Mesothelial cell of epicardium (in vitro differentiated cells): ENCODE measurements at regions not wholly inside any gene's neighbourhood (a gene's known extent, or its start where the extent isn't known, plus 50 kb on each side); places are given as distances from the start of the nearest gene placed in this dataset.

Experiments used
- DNase-seq, 2 experiments: peaks; one replicate each; pipeline ENCODE4 v3.0.0; 2021; ENCODE audit warnings: low spot score in 2 of 2; ENCODE audit not compliant: unreplicated experiment in 2 of 2
- H3K27ac Mint-ChIP-seq: 2 replicates; pipeline ENCODE4 v1.8.0; 2021; ENCODE audit warnings: mixed read lengths
- H3K27me3 Mint-ChIP-seq: 2 replicates; pipeline ENCODE4 v1.8.0; 2021; ENCODE audit warnings: low read depth, mixed read lengths
- H3K36me3 Mint-ChIP-seq: 2 replicates; pipeline ENCODE4 v1.8.0; 2021; ENCODE audit warnings: mixed read lengths
- H3K4me1 Mint-ChIP-seq: 2 replicates; pipeline ENCODE4 v1.8.0; 2021; ENCODE audit warnings: mixed read lengths
- H3K4me3 Mint-ChIP-seq: 2 replicates; pipeline ENCODE4 v1.8.0; 2021; ENCODE audit warnings: mild to moderate bottlenecking, moderate library complexity, mixed read lengths
- H3K9me3 Mint-ChIP-seq: 2 replicates; pipeline ENCODE4 v1.8.0; 2021; ENCODE audit warnings: mixed read lengths
- CTCF ChIP-seq: fragments of 200-600 bp; sonication (generic); IDR thresholded peaks from one replicate; pipeline ENCODE4 v1.5.0; 2021; ENCODE audit warnings: antibody characterized with exemption; ENCODE audit not compliant: unreplicated experiment

- no peak for TF ChIP-seq CTCF
- Mint-ChIP-seq H3K9me3 (no peaks in the 10 kb centered on the region), H3K27ac (no peak overlapping the region), H3K27me3 (peaks cover 22% of the 10 kb centered on the region), H3K36me3 (no peaks in the 10 kb centered on the region), H3K4me3 (no peak overlapping the region), H3K4me1 (no peaks in the 10 kb centered on the region)
- no peak for DNase-seq
Observed at GRCh38 chr16:51733181-51733580, 582.1 kb upstream of the SALL1 start.

- peaks cover 20% of the 10 kb centered on the region for H3K27me3 Mint-ChIP-seq
- H3K4me1 Mint-ChIP-seq = no peaks in the 10 kb centered on the region
- H3K9me3 Mint-ChIP-seq = peaks cover 6% of the 10 kb centered on the region
- H3K4me3 Mint-ChIP-seq = no peak overlapping the region
- H3K27ac Mint-ChIP-seq = no peak overlapping the region
- H3K36me3 Mint-ChIP-seq = no peaks in the 10 kb centered on the region
- DNase-seq = no peak
- TF ChIP-seq CTCF = no peak
Observed at GRCh38 chr16:51731160-51731559, 580.1 kb upstream of the SALL1 start.

- no peaks in the 10 kb centered on the region for H3K36me3 Mint-ChIP-seq
- peaks cover 7% of the 10 kb centered on the region for H3K4me1 Mint-ChIP-seq
- no peak for DNase-seq
- H3K9me3 Mint-ChIP-seq = peaks cover 6% of the 10 kb centered on the region
- TF ChIP-seq CTCF = no peak
- no peak overlapping the region for H3K27ac Mint-ChIP-seq
- no peak overlapping the region for H3K4me3 Mint-ChIP-seq
- peaks cover 7% of the 10 kb centered on the region for H3K27me3 Mint-ChIP-seq
Observed at GRCh38 chr16:51723036-51723724, 572.1 kb upstream of the SALL1 start.

- H3K9me3 Mint-ChIP-seq = peaks cover 6% of the 10 kb centered on the region
- H3K27ac Mint-ChIP-seq = no peak overlapping the region
- peaks cover 7% of the 10 kb centered on the region for H3K4me1 Mint-ChIP-seq
- no peak for TF ChIP-seq CTCF
- peaks cover 7% of the 10 kb centered on the region for H3K27me3 Mint-ChIP-seq
- no peak overlapping the region for H3K4me3 Mint-ChIP-seq
- no peak for DNase-seq
- no peaks in the 10 kb centered on the region for H3K36me3 Mint-ChIP-seq
Observed at GRCh38 chr16:51722467-51722866, 571.4 kb upstream of the SALL1 start.

- H3K4me1 Mint-ChIP-seq = peaks cover 7% of the 10 kb centered on the region
- H3K4me3 Mint-ChIP-seq = no peak overlapping the region
- H3K9me3 Mint-ChIP-seq = no peaks in the 10 kb centered on the region
Observed at GRCh38 chr16:51719376-51719775, 568.3 kb upstream of the SALL1 start.

More at GRCh38 chr16:51719376-51719775, 568.3 kb upstream of the SALL1 start:
- H3K27me3 Mint-ChIP-seq = peaks cover 7% of the 10 kb centered on the region
- no peak for TF ChIP-seq CTCF
- H3K27ac Mint-ChIP-seq = no peak overlapping the region
- DNase-seq = no peak
- no peaks in the 10 kb centered on the region for H3K36me3 Mint-ChIP-seq
